T-cell (primary cell): ENCODE measurements at regions not wholly inside any gene's neighbourhood (a gene's known extent, or its start where the extent isn't known, plus 50 kb on each side); places are given as distances from the start of the nearest gene placed in this dataset.

Source experiments
- ATAC-seq, 4 experiments: fragments of 200-7000 bp in 3 of 4; fragments of 150-1000 bp in 1 of 4; cut with Tn5 transposase; replicated peaks in 1 of 4; 1 replicate in 3 of 4; 2 replicates in 1 of 4; pipeline ENCODE4 v1.10.0; 2021; ENCODE audit warnings: moderate library complexity in 3 of 4, mild to moderate bottlenecking in 2 of 4, moderate number of reproducible peaks in 1 of 4
- CTCF ChIA-PET, 2 donors: fragments of 300-600 bp; sonication (Branson Sonifier 250); formaldehyde crosslinking; loops; one replicate each; lab custom pipeline; 2022; ENCODE audit warnings: antibody characterized with exemption in 2 of 2; lab: Charles Lee
- POLR2A ChIA-PET, 2 donors: fragments of 300-600 bp; sonication (Branson Sonifier 250); formaldehyde crosslinking; loops; one replicate each; lab custom pipeline; 2022; ENCODE audit warnings: antibody characterized with exemption in 2 of 2; lab: Charles Lee
- DNase-seq, 35 experiments: peaks; one replicate each; pipeline versions ENCODE4 v3.0.0 to v3.0.0-alpha.2; 2013 to 2023
- H3K27ac ChIP-seq: one replicate; pipeline ENCODE4 v1.5.1; 2013; ENCODE audit warnings: low read length
- H3K27me3 ChIP-seq, 2 experiments: replicated peaks in 1 of 2; 1 replicate in 1 of 2; 2 replicates in 1 of 2; pipeline versions ENCODE4 v1.6.1 to v1.7.0; 2013; ENCODE audit warnings: low read length in 1 of 2, mixed read lengths in 1 of 2; ENCODE audit not compliant: control insufficient read depth in 2 of 2, insufficient read depth in 2 of 2; ENCODE audit errors: extremely low read depth in 1 of 2
- H3K36me3 ChIP-seq, 2 donors: 1 replicate in 1 of 2; 2 replicates in 1 of 2; pipeline versions ENCODE4 v1.6.1 to v1.7.0; 2013; ENCODE audit warnings: low read length in 1 of 2; ENCODE audit not compliant: control insufficient read depth in 2 of 2, insufficient read depth in 1 of 2; ENCODE audit errors: extremely low read depth in 1 of 2
- H3K4me1 ChIP-seq, 2 experiments: 1 replicate in 1 of 2; 2 replicates in 1 of 2; pipeline versions ENCODE4 v1.6.1 to v1.7.0; 2013; ENCODE audit warnings: low read length in 2 of 2, mixed read lengths in 1 of 2; ENCODE audit not compliant: insufficient read depth in 2 of 2, control insufficient read depth in 1 of 2; ENCODE audit errors: extremely low read depth in 1 of 2
- H3K4me3 ChIP-seq, 2 donors: 1 replicate in 1 of 2; 2 replicates in 1 of 2; pipeline versions ENCODE4 v1.5.1 to v1.7.0; 2013; ENCODE audit warnings: mild to moderate bottlenecking in 2 of 2, low read length in 1 of 2, moderate library complexity in 1 of 2; ENCODE audit not compliant: control insufficient read depth in 1 of 2; ENCODE audit errors: extremely low read depth in 1 of 2
- H3K9me3 ChIP-seq: 2 replicates; pipeline ENCODE4 v1.7.0; 2013
- H3K27ac Mint-ChIP-seq, 2 donors: one replicate each; pipeline ENCODE4 v1.8.0; 2020 to 2021; ENCODE audit warnings: mild to moderate bottlenecking in 2 of 2, mixed read lengths in 2 of 2
- H3K27me3 Mint-ChIP-seq, 2 donors: one replicate each; pipeline ENCODE4 v1.8.0; 2021 to 2022; ENCODE audit warnings: mixed read lengths in 2 of 2
- H3K36me3 Mint-ChIP-seq: one replicate; pipeline ENCODE4 v1.8.0; 2021; ENCODE audit warnings: mixed read lengths
- H3K4me1 Mint-ChIP-seq, 3 donors: one replicate each; pipeline ENCODE4 v1.8.0; 2020 to 2022; ENCODE audit warnings: mixed read lengths in 3 of 3, mild to moderate bottlenecking in 1 of 3
- H3K4me3 Mint-ChIP-seq, 3 donors: one replicate each; pipeline ENCODE4 v1.8.0; 2020 to 2022; ENCODE audit warnings: mild to moderate bottlenecking in 3 of 3, mixed read lengths in 3 of 3, moderate library complexity in 3 of 3
- H3K9me3 Mint-ChIP-seq, 3 donors: one replicate each; pipeline ENCODE4 v1.8.0; 2020 to 2022; ENCODE audit warnings: mixed read lengths in 3 of 3
- WGBS: methylation state at CpG from one replicate; pipeline ENCODE4 v1.1.5; 2013; ENCODE audit warnings: missing lambda C conversion rate; ENCODE audit not compliant: insufficient coverage; 5-methylcytosine and 5-hydroxymethylcytosine counted together

DNA sequence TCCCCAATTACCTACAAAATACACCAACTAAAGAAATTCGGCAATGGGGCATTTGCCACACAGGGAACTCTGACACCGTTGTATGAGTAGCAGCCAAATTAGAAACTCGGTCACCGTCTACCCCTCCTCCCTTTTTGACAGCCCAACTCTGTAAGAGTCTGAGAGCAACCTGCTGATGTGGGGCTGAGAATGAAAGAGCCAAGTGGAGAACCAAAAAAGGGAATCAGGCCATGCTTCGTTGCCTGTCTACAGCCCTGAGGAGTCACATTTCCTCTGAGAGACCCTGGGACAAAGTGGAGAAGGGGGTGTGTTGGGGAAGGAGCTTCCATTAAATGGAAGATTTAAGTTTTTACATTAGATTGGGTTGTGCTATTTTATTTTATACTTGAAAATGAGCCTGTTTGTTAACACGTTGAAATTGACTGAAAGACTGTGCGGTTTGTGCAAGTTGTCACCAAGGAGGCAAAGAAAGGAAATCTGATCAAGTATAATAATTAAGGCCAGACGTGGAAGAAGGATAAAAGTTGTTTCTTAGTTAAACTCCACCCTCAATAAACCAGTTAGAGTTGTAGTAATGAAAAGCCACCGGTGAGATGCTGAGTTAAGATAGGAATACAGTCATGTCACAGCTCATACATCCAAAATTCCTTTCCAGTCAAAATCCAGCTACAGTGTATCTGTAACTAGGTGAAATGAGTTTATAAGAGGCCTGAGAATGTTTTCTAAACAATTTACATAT lies 131.7 kb upstream of the CREB1 start:
- Mint-ChIP-seq H3K27me3 (no peaks in the 10 kb centered on the region), H3K4me1 (no peaks in the 10 kb centered on the region), H3K36me3 (no peaks in the 10 kb centered on the region), H3K27ac (no peak overlapping the region), H3K4me3 (no peak overlapping the region), H3K9me3 (peaks cover 0 to 7% (median 4%) of the 10 kb centered on the region in 3 donors)
- WGBS = 100% methylated on average over 1 of the region's 9 CpGs
- Histone ChIP-seq H3K9me3 (no peaks in the 10 kb centered on the region), H3K36me3 (no peaks in the 10 kb centered on the region), H3K4me3 (no peak overlapping the region), H3K27ac (no peak overlapping the region), H3K4me1 (no peaks in the 10 kb centered on the region), H3K27me3 (no peaks in the 10 kb centered on the region)
- ATAC-seq (no peak), DNase-seq (no peak)
- CTCF ChIA-PET = interaction anchor here in 1 of 2 donors (0.7 kb wide), 1 partner anchor 1315 kb away, joined by 3 read pairs; no protein-coding TSS in a partner anchor
- POLR2A ChIA-PET = interaction anchor here in 1 of 2 donors (0.7 kb wide), 1 partner anchor 384 kb away, joined by 3 read pairs; no protein-coding TSS in a partner anchor

DNA sequence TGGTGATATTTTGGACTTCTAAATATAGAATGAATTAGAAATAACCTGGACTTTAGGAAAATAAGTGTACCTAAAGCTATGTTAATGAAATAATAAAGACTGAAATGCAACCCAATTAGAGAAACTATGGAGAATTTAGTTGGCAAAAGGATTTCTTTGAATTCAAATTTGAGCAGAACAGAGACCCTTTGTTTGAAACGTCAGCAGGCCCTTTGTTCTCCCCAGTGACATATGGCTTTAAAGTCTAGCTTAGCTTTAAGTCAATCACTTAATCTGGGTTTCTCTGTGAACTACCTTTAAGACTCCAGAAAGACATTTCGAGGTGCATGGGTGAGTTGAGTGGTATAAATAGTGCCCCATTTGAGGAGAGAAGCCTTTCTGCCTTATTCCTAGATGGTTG lies 130.5 kb upstream of the CREB1 start:
- Mint-ChIP-seq H3K4me3 (no peak overlapping the region), H3K36me3 (peaks cover 2% of the 10 kb centered on the region), H3K27ac (no peak overlapping the region), H3K4me1 (no peaks in the 10 kb centered on the region), H3K9me3 (peaks cover 0 to 7% (median 4%) of the 10 kb centered on the region in 3 donors), H3K27me3 (no peaks in the 10 kb centered on the region)
- no peak overlapping the region for H3K27ac ChIP-seq
- no peaks in the 10 kb centered on the region for H3K4me1 ChIP-seq
- POLR2A ChIA-PET = interaction anchor here in 1 of 2 donors (0.6 kb wide), 1 partner anchor 438 kb away, joined by 3 read pairs; no protein-coding TSS in a partner anchor
- no peak for DNase-seq
- no peaks in the 10 kb centered on the region for H3K9me3 ChIP-seq
- H3K27me3 ChIP-seq = no peaks in the 10 kb centered on the region
- CTCF ChIA-PET = no interaction called here
- no peak overlapping the region for H3K4me3 ChIP-seq
- no peak for ATAC-seq
- no peaks in the 10 kb centered on the region for H3K36me3 ChIP-seq
- no CpG with 5 or more reads among the region's 2 CpGs for WGBS

DNA sequence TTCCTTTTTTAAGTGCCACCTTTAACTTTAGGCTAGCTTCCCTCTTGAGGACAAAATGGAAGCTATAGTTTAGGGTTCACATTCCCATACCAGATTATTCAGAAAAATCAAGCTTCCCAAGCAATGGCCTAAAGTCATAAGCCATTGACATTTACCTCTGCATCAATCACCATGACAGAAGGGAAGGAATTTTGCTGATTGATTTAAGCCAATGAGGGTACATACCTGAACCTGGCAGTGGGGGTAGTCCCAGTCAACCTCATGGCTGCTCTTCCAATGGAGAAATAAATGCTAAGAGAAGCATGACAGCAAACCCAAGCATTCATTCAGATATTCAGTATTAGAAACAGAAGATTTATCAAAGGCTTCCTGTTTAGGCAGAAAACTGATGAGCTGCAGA lies 128.4 kb upstream of the CREB1 start:
- no peak overlapping the region for H3K27ac Mint-ChIP-seq

GRCh38 chr2:207403141-207403540 lies 126.6 kb upstream of the CREB1 start:
- no peaks in the 10 kb centered on the region for H3K4me1 Mint-ChIP-seq
- Histone ChIP-seq H3K9me3 (no peaks in the 10 kb centered on the region), H3K4me3 (no peak overlapping the region), H3K27me3 (no peaks in the 10 kb centered on the region), H3K27ac (no peak overlapping the region), H3K36me3 (no peaks in the 10 kb centered on the region), H3K4me1 (no peaks in the 10 kb centered on the region)
- ATAC-seq = no peak
- no CpG with 5 or more reads among the region's 1 CpG for WGBS
- POLR2A ChIA-PET = no interaction called here
- CTCF ChIA-PET = no interaction called here
- H3K27me3 Mint-ChIP-seq = no peaks in the 10 kb centered on the region
- no peak overlapping the region for H3K27ac Mint-ChIP-seq
- no peak for DNase-seq
- H3K9me3 Mint-ChIP-seq = no peaks in the 10 kb centered on the region
- H3K36me3 Mint-ChIP-seq = peaks cover 11% of the 10 kb centered on the region
- H3K4me3 Mint-ChIP-seq = no peak overlapping the region

More for the DNA sequence above, 128.4 kb upstream of the CREB1 start:
- no peak for ATAC-seq
- ChIA-PET CTCF (no interaction called here), POLR2A (no interaction called here)
- H3K4me3 ChIP-seq = no peak overlapping the region
- no peak overlapping the region for H3K27ac ChIP-seq
- H3K27me3 Mint-ChIP-seq = no peaks in the 10 kb centered on the region
- no peaks in the 10 kb centered on the region for H3K4me1 ChIP-seq
- no peak overlapping the region for H3K4me3 Mint-ChIP-seq
- DNase-seq = no peak
- H3K27me3 ChIP-seq = no peaks in the 10 kb centered on the region
- no peaks in the 10 kb centered on the region for H3K9me3 ChIP-seq
- no peaks in the 10 kb centered on the region for H3K36me3 ChIP-seq
- peaks cover 11% of the 10 kb centered on the region for H3K36me3 Mint-ChIP-seq
- no peaks in the 10 kb centered on the region for H3K4me1 Mint-ChIP-seq
- H3K9me3 Mint-ChIP-seq = no peaks in the 10 kb centered on the region

DNA sequence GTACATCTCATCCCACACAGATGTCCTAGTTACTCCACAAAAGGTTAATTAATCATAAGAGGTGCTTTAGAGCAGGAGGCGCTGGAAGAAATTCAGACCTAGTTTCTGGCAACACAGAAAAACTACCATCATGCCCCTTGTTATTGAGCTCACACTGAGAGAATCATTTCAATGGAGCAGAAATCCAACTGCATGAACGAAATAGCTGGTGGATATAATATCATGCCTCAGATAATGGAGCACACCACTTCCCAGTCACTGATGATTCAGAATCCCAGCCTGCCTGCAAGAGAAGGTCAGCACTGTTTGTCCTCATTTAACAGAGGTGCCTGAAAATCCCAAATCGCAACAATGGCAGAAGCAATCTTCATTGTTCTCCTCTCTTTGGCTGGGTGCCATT lies 125.8 kb upstream of the CREB1 start:
- Mint-ChIP-seq H3K9me3 (no peaks in the 10 kb centered on the region), H3K27me3 (no peaks in the 10 kb centered on the region), H3K4me1 (no peaks in the 10 kb centered on the region), H3K27ac (no peak overlapping the region), H3K4me3 (no peak overlapping the region), H3K36me3 (peaks cover 11% of the 10 kb centered on the region)
- H3K27ac ChIP-seq = no peak overlapping the region
- ATAC-seq (no peak), DNase-seq (no peak)
- no peaks in the 10 kb centered on the region for H3K36me3 ChIP-seq
- no peaks in the 10 kb centered on the region for H3K9me3 ChIP-seq
- POLR2A ChIA-PET = no interaction called here
- CTCF ChIA-PET = no interaction called here
- H3K4me3 ChIP-seq = no peak overlapping the region
- H3K27me3 ChIP-seq = no peaks in the 10 kb centered on the region
- WGBS = 100% methylated on average over 1 of the region's 3 CpGs
- no peaks in the 10 kb centered on the region for H3K4me1 ChIP-seq

DNA sequence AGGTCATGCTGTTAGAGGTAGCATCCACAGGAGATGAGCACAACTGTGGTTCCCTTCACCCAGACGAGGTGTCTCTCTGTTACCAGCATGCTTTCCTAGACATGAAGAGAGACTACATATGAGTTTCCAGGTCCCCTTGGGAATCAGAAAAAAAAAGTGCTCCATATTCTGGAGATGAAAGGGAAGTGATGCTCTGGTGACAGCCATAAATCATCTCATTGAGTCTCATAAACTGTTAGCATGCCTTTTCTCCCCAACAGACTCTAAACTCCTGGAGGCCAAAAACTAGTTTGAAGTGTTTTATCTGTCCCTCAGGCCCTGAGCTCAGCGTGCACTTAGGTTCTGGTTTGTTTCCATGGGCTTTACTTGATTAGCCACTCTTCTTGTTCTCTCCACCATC lies 124.6 kb upstream of the CREB1 start:
- 67% methylated on average over 1 of the region's 2 CpGs for WGBS
- Histone ChIP-seq H3K4me1 (no peaks in the 10 kb centered on the region), H3K4me3 (no peak overlapping the region), H3K27ac (no peak overlapping the region), H3K9me3 (no peaks in the 10 kb centered on the region), H3K36me3 (no peaks in the 10 kb centered on the region), H3K27me3 (no peaks in the 10 kb centered on the region)
- no peaks in the 10 kb centered on the region for H3K27me3 Mint-ChIP-seq
- no peak overlapping the region for H3K4me3 Mint-ChIP-seq
- DNase-seq (no peak), ATAC-seq (no peak)
- H3K4me1 Mint-ChIP-seq = no peaks in the 10 kb centered on the region
- H3K36me3 Mint-ChIP-seq = peaks cover 11% of the 10 kb centered on the region
- POLR2A ChIA-PET = interaction anchor here in 1 of 2 donors (0.6 to 0.7 kb wide), 2 partner anchors 244 to 896 kb away, joined by 3 to 8 read pairs; no protein-coding TSS in a partner anchor
- H3K9me3 Mint-ChIP-seq = no peaks in the 10 kb centered on the region
- CTCF ChIA-PET = no interaction called here
- H3K27ac Mint-ChIP-seq = no peak overlapping the region
